ENCODE measurements at regions not wholly inside any gene's neighbourhood (a gene's known extent, or its start where the extent isn't known, plus 50 kb on each side); places are given as distances from the start of the nearest gene placed in this dataset.

DNA sequence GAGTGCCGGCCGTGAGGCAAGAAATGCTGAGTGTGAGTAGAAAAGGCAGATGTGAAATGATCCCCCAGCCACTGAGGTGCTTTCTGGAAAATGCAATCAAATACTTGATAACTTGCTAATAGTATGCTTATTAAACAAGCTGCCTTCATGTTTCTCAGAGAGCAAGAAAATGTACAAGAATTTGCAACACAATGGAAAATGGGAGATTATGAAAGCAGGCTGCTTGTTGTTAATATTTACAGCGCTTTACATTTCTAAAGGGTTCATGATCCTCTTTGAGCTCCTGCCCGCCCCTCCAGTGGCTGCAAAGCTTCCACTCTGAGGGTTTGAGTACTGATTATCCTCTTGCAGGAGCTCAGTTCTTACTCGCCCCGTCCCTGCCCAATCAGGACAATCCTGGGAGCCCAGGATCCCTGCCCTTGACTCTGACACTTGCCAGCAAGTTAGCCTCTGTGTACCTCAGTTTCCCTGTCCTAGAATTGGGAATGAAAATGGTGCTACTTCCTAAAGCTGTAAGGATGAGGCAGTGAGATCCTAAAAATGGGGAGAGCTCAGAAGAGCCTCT is 645.1 kb downstream of the TBC1D22A start:
- TF ChIP-seq, protein P1, sequence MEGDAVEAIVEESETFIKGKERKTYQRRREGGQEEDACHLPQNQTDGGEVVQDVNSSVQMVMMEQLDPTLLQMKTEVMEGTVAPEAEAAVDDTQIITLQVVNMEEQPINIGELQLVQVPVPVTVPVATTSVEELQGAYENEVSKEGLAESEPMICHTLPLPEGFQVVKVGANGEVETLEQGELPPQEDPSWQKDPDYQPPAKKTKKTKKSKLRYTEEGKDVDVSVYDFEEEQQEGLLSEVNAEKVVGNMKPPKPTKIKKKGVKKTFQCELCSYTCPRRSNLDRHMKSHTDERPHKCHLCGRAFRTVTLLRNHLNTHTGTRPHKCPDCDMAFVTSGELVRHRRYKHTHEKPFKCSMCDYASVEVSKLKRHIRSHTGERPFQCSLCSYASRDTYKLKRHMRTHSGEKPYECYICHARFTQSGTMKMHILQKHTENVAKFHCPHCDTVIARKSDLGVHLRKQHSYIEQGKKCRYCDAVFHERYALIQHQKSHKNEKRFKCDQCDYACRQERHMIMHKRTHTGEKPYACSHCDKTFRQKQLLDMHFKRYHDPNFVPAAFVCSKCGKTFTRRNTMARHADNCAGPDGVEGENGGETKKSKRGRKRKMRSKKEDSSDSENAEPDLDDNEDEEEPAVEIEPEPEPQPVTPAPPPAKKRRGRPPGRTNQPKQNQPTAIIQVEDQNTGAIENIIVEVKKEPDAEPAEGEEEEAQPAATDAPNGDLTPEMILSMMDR (conservative IDR thresholded peaks at IDR 0.05; ENCODE audit: low read depth, low read length) = no peak
- TF ChIP-seq EZH2phosphoT487 (IDR thresholded peaks at IDR 0.05; ENCODE audit: borderline replicate concordance, low read length) (no peak), EZH2 (IDR thresholded peaks at IDR 0.05; ENCODE audit: low read length, unreplicated experiment) (no peak)

Data from PC-3 (cell line).